KOPT-K1 (cell line): ENCODE measurements at regions not wholly inside any gene's neighbourhood (a gene's known extent, or its start where the extent isn't known, plus 50 kb on each side); places are given as distances from the start of the nearest gene placed in this dataset.
"Not testable (repeated sequence)": the region's sequence is repeated elsewhere in the genome, so short reads cannot be mapped to it uniquely, and the experiment has no call there.

ENCODE experiments used
- H3K27ac ChIP-seq: fragments of 200-600 bp; sonication (generic); 2 replicates; pipeline ENCODE4 v1.5.1; 2016; ENCODE audit warnings: antibody characterized with exemption, mild to moderate bottlenecking, low read depth, low read length; ENCODE audit not compliant: poor library complexity, severe bottlenecking
- H3K36me3 ChIP-seq: fragments of 200-600 bp; sonication (generic); 2 replicates; pipeline ENCODE4 v1.5.1; 2017; ENCODE audit warnings: antibody characterized with exemption, mild to moderate bottlenecking, low read length, moderate library complexity; ENCODE audit not compliant: insufficient read depth
- H3K9me3 ChIP-seq: fragments of 200-600 bp; sonication (generic); 2 replicates; pipeline ENCODE4 v1.5.1; 2017; ENCODE audit warnings: antibody characterized with exemption, low read length, mild to moderate bottlenecking; ENCODE audit not compliant: insufficient read depth, poor library complexity, severe bottlenecking

GRCh38 chr2:59866436-59866835, 687.0 kb downstream of the BCL11A start:
- no peak overlapping the region for H3K27ac ChIP-seq
- no peaks in the 10 kb centered on the region for H3K36me3 ChIP-seq
- peaks cover 32% of the 10 kb centered on the region for H3K9me3 ChIP-seq

GRCh38 chr2:59858540-59858939, 694.9 kb downstream of the BCL11A start:
- Histone ChIP-seq H3K36me3 (no peaks in the 10 kb centered on the region), H3K27ac (no peak overlapping the region), H3K9me3 (peaks cover 38% of the 10 kb centered on the region)

- H3K9me3 ChIP-seq, result peaks cover 25% of the 10 kb centered on the region
- no peaks in the 10 kb centered on the region for H3K36me3 ChIP-seq
- H3K27ac ChIP-seq, result no peak overlapping the region
These were observed 696.3 kb downstream of the BCL11A start for GRCh38 chr2:59857109-59857508.

- H3K36me3 ChIP-seq, result no peaks in the 10 kb centered on the region
- H3K9me3 ChIP-seq, result peaks cover 18% of the 10 kb centered on the region
- no peak overlapping the region for H3K27ac ChIP-seq
These were observed 697.1 kb downstream of the BCL11A start for GRCh38 chr2:59856391-59856790.

- Histone ChIP-seq H3K27ac (no peak overlapping the region), H3K36me3 (no peaks in the 10 kb centered on the region), H3K9me3 (no peaks in the 10 kb centered on the region)
These were observed 700.4 kb downstream of the BCL11A start for GRCh38 chr2:59853032-59853431.

- H3K9me3 ChIP-seq, result no peaks in the 10 kb centered on the region
- H3K27ac ChIP-seq, result no peak overlapping the region
- no peaks in the 10 kb centered on the region for H3K36me3 ChIP-seq
These were observed 701.5 kb downstream of the BCL11A start for GRCh38 chr2:59851836-59852475.

GRCh38 chr2:59850554-59850953, 702.9 kb downstream of the BCL11A start:
- H3K9me3 ChIP-seq, result no peaks in the 10 kb centered on the region
- H3K27ac ChIP-seq, result no peak overlapping the region
- H3K36me3 ChIP-seq, result no peaks in the 10 kb centered on the region

GRCh38 chr2:59833941-59834340, 719.5 kb downstream of the BCL11A start:
- Histone ChIP-seq H3K9me3 (peaks cover 10% of the 10 kb centered on the region), H3K36me3 (no peaks in the 10 kb centered on the region), H3K27ac (no peak overlapping the region)

GRCh38 chr2:59830601-59831000, 722.9 kb downstream of the BCL11A start:
- Histone ChIP-seq H3K27ac (no peak overlapping the region), H3K36me3 (no peaks in the 10 kb centered on the region), H3K9me3 (peaks cover 10% of the 10 kb centered on the region)

GRCh38 chr2:59827677-59828076, 725.8 kb downstream of the BCL11A start:
- no peak overlapping the region for H3K27ac ChIP-seq
- no peaks in the 10 kb centered on the region for H3K36me3 ChIP-seq
- peaks cover 3% of the 10 kb centered on the region for H3K9me3 ChIP-seq

- H3K36me3 ChIP-seq, result no peaks in the 10 kb centered on the region
- H3K27ac ChIP-seq, result no peak overlapping the region
These were observed 727.3 kb downstream of the BCL11A start for GRCh38 chr2:59826177-59826576.

GRCh38 chr2:59824314-59824713, 729.1 kb downstream of the BCL11A start:
- Histone ChIP-seq H3K9me3 (no peaks in the 10 kb centered on the region), H3K27ac (no peak overlapping the region), H3K36me3 (no peaks in the 10 kb centered on the region)

More at GRCh38 chr2:59826177-59826576, 727.3 kb downstream of the BCL11A start:
- no peaks in the 10 kb centered on the region for H3K9me3 ChIP-seq

- Histone ChIP-seq H3K9me3 (no peaks in the 10 kb centered on the region), H3K36me3 (no peaks in the 10 kb centered on the region), H3K27ac (no peak overlapping the region)
These were observed 737.4 kb downstream of the BCL11A start for GRCh38 chr2:59816075-59816474.

- not testable (repeated sequence) for H3K9me3 ChIP-seq, H3K36me3 ChIP-seq, H3K27ac ChIP-seq
These were observed 743.2 kb downstream of the BCL11A start for GRCh38 chr2:59810283-59810682.

- no peaks in the 10 kb centered on the region for H3K9me3 ChIP-seq
- H3K36me3 ChIP-seq, result no peaks in the 10 kb centered on the region
- no peak overlapping the region for H3K27ac ChIP-seq
These were observed 747.0 kb downstream of the BCL11A start for GRCh38 chr2:59806486-59806885.

GRCh38 chr2:59804732-59805131, 748.7 kb downstream of the BCL11A start:
- H3K9me3 ChIP-seq, result no peaks in the 10 kb centered on the region
- no peak overlapping the region for H3K27ac ChIP-seq
- no peaks in the 10 kb centered on the region for H3K36me3 ChIP-seq
